WTC11 (cell line): ENCODE measurements at regions not wholly inside any gene's neighbourhood (a gene's known extent, or its start where the extent isn't known, plus 50 kb on each side); places are given as distances from the start of the nearest gene placed in this dataset.

Experiments used
- ATAC-seq: fragments of 200-7000 bp; cut with Tn5 transposase; 2 replicates; pipeline ENCODE4 v1.10.0; 2021; ENCODE audit warnings: mild to moderate bottlenecking, moderate library complexity
- CTCF ChIA-PET: fragments of 300-600 bp; sonication (Branson Sonifier 250); formaldehyde crosslinking; loops from one replicate; lab custom pipeline; 2021; ENCODE audit warnings: antibody characterized with exemption; lab: Charles Lee
- POLR2A ChIA-PET: fragments of 350-600 bp; sonication (Branson Sonifier 250); formaldehyde crosslinking; loops from one replicate; lab custom pipeline; 2021; ENCODE audit warnings: antibody characterized with exemption; lab: Charles Lee
- DNase-seq: peaks from one replicate; pipeline ENCODE4 v3.0.0; 2021; ENCODE audit warnings: low spot score
- H3K27ac Mint-ChIP-seq: 2 replicates; pipeline ENCODE4 v1.8.0; 2021; ENCODE audit warnings: mixed read lengths
- H3K27me3 Mint-ChIP-seq: 2 replicates; pipeline ENCODE4 v1.8.0; 2021; ENCODE audit warnings: low read depth, mild to moderate bottlenecking, moderate library complexity, mixed read lengths
- H3K36me3 Mint-ChIP-seq: 2 replicates; pipeline ENCODE4 v1.8.0; 2021; ENCODE audit warnings: mixed read lengths
- H3K4me1 Mint-ChIP-seq: 2 replicates; pipeline ENCODE4 v1.8.0; 2022; ENCODE audit warnings: mixed read lengths
- H3K4me3 Mint-ChIP-seq: 2 replicates; pipeline ENCODE4 v1.8.0; 2021; ENCODE audit warnings: mild to moderate bottlenecking, moderate library complexity, mixed read lengths
- H3K9me3 Mint-ChIP-seq: 2 replicates; pipeline ENCODE4 v1.8.0; 2021; ENCODE audit warnings: mixed read lengths
- AR ChIP-seq: fragments of 250-450 bp; sonication (Bioruptor Pico); IDR thresholded peaks from 2 replicates; pipeline ENCODE4 v1.9.0; 2021; ENCODE audit warnings: mild to moderate bottlenecking
- ARID4B ChIP-seq: sonication (generic); formaldehyde crosslinking; IDR thresholded peaks from 2 replicates; pipeline ENCODE4 v1.8.0; 2023; ENCODE audit warnings: missing genetic modification reagents, mild to moderate bottlenecking, borderline replicate concordance
- ATF1 ChIP-seq: sonication (generic); formaldehyde crosslinking; IDR thresholded peaks from 2 replicates; pipeline ENCODE4 v1.8.1; 2023; ENCODE audit warnings: mild to moderate bottlenecking, moderate library complexity, missing genetic modification reagents
- ATF2 ChIP-seq: sonication (generic); formaldehyde crosslinking; IDR thresholded peaks from 2 replicates; pipeline ENCODE4 v1.8.1; 2022; ENCODE audit warnings: low read depth, missing genetic modification reagents, borderline replicate concordance
- ATF6 ChIP-seq: sonication (generic); formaldehyde crosslinking; IDR thresholded peaks from 2 replicates; pipeline ENCODE4 v1.8.1; 2023; ENCODE audit warnings: mild to moderate bottlenecking, missing genetic modification reagents
- CDX4 ChIP-seq: fragments of 250-450 bp; sonication (Bioruptor Pico); IDR thresholded peaks from 2 replicates; pipeline ENCODE4 v1.9.0; 2021; ENCODE audit warnings: moderate library complexity, mild to moderate bottlenecking, inconsistent platforms, borderline replicate concordance
- CREB1 ChIP-seq: sonication (generic); formaldehyde crosslinking; IDR thresholded peaks from 2 replicates; pipeline ENCODE4 v1.8.0; 2023; ENCODE audit warnings: mild to moderate bottlenecking, missing genetic modification reagents
- E2F5 ChIP-seq: sonication (generic); formaldehyde crosslinking; IDR thresholded peaks from 2 replicates; pipeline ENCODE4 v1.8.1; 2022; ENCODE audit warnings: mild to moderate bottlenecking, moderate library complexity, missing genetic modification reagents
- GRHL2 ChIP-seq: fragments of 250-450 bp; sonication (Bioruptor Pico); IDR thresholded peaks from 2 replicates; pipeline ENCODE4 v1.8.0; 2022; ENCODE audit warnings: mild to moderate bottlenecking, moderate library complexity; ENCODE audit not compliant: insufficient replicate concordance, severe bottlenecking
- HMGA2 ChIP-seq: fragments of 250-450 bp; sonication (Bioruptor Pico); IDR thresholded peaks from 2 replicates; pipeline ENCODE4 v1.4.0; 2021; ENCODE audit warnings: mild to moderate bottlenecking, moderate library complexity
- HMGXB4 ChIP-seq: sonication (generic); formaldehyde crosslinking; IDR thresholded peaks from 2 replicates; pipeline ENCODE4 v1.8.1; 2023; ENCODE audit warnings: mild to moderate bottlenecking, moderate library complexity, missing genetic modification reagents
- JAZF1 ChIP-seq: fragments of 250-450 bp; sonication (Bioruptor Pico); IDR thresholded peaks from 2 replicates; pipeline ENCODE4 v1.9.0; 2021; ENCODE audit warnings: moderate library complexity, mild to moderate bottlenecking, inconsistent platforms
- OVOL2 ChIP-seq: fragments of 250-450 bp; sonication (Bioruptor Pico); IDR thresholded peaks from 2 replicates; pipeline ENCODE4 v1.9.0; 2021; ENCODE audit warnings: mild to moderate bottlenecking, borderline replicate concordance
- SP1 ChIP-seq: sonication (generic); formaldehyde crosslinking; conservative IDR thresholded peaks from 2 replicates; pipeline ENCODE4 v1.8.1; 2022; ENCODE audit warnings: missing genetic modification reagents
- TEAD1 ChIP-seq: sonication (generic); formaldehyde crosslinking; IDR thresholded peaks from 2 replicates; pipeline ENCODE4 v1.8.0; 2022; ENCODE audit warnings: mild to moderate bottlenecking, missing genetic modification reagents
- ZMAT4 ChIP-seq: fragments of 250-450 bp; sonication (Bioruptor Pico); IDR thresholded peaks from 2 replicates; pipeline ENCODE4 v1.9.0; 2021; ENCODE audit warnings: mild to moderate bottlenecking
- ZNF232 ChIP-seq: sonication (generic); formaldehyde crosslinking; IDR thresholded peaks from 2 replicates; pipeline ENCODE4 v1.8.0; 2022; ENCODE audit warnings: mild to moderate bottlenecking, missing genetic modification reagents
- ZNF396 ChIP-seq: fragments of 250-450 bp; sonication (Bioruptor Pico); IDR thresholded peaks from 2 replicates; pipeline ENCODE4 v1.8.0; 2021; ENCODE audit warnings: mild to moderate bottlenecking, moderate library complexity, borderline replicate concordance
- ZNF425 ChIP-seq: fragments of 250-450 bp; sonication (Bioruptor Pico); conservative IDR thresholded peaks from 2 replicates; pipeline ENCODE4 v1.9.0; 2021; ENCODE audit warnings: mild to moderate bottlenecking

GRCh38 chr9:82555431-82556051 is 507.4 kb downstream of the RASEF start:
- no peaks in the 10 kb centered on the region for H3K36me3 Mint-ChIP-seq
- H3K27me3 Mint-ChIP-seq: no peaks in the 10 kb centered on the region
- DNase-seq (no peak), ATAC-seq (no peak)
- H3K4me3 Mint-ChIP-seq: no peak overlapping the region
- H3K27ac Mint-ChIP-seq: no peak overlapping the region
- H3K4me1 Mint-ChIP-seq: peaks cover 30% of the 10 kb centered on the region
- POLR2A ChIA-PET: no interaction called here
- peaks cover 3% of the 10 kb centered on the region; the same call in 1 of the 2 replicates for H3K9me3 Mint-ChIP-seq
- CTCF ChIA-PET: interaction anchor here (1.9 kb wide), 1 partner anchor 51 kb away, joined by 6 read pairs; no protein-coding TSS in a partner anchor
- TF ChIP-seq ATF6 (CRISPR knock-in tag): no peak
- no peak for TF ChIP-seq ATF2 (CRISPR knock-in tag)
- TF ChIP-seq HMGA2 (CRISPR knock-in tag): no peak
- TF ChIP-seq E2F5 (CRISPR knock-in tag): no peak
- TF ChIP-seq CDX4 (CRISPR knock-in tag): no peak
- TF ChIP-seq ZNF396 (CRISPR knock-in tag): no peak
- TF ChIP-seq ZNF232 (CRISPR knock-in tag): no peak
- no peak for TF ChIP-seq GRHL2 (CRISPR knock-in tag)
- TF ChIP-seq SP1 (CRISPR knock-in tag): no peak
- TF ChIP-seq OVOL2 (CRISPR knock-in tag): no peak
- TF ChIP-seq JAZF1: no peak
- TF ChIP-seq ARID4B: no peak
- no peak for TF ChIP-seq AR (CRISPR knock-in tag)
- no peak for TF ChIP-seq ZNF425 (CRISPR knock-in tag)
- TF ChIP-seq CREB1 (CRISPR knock-in tag): no peak
- no peak for TF ChIP-seq TEAD1 (CRISPR knock-in tag)
- no peak for TF ChIP-seq ATF1 (CRISPR knock-in tag)
- TF ChIP-seq ZMAT4 (CRISPR knock-in tag): no peak
- no peak for TF ChIP-seq HMGXB4 (CRISPR knock-in tag)
